HG02943 (cell line): ENCODE measurements at regions not wholly inside any gene's neighbourhood (a gene's known extent, or its start where the extent isn't known, plus 50 kb on each side); places are given as distances from the start of the nearest gene placed in this dataset.

Experiments
- ATAC-seq: cut with Tn5 transposase; IDR thresholded peaks from one replicate; pipeline ENCODE4 v1.9.1; 2021; ENCODE audit warnings: mild to moderate bottlenecking, low read depth, moderate library complexity; ENCODE audit not compliant: unreplicated experiment

DNA sequence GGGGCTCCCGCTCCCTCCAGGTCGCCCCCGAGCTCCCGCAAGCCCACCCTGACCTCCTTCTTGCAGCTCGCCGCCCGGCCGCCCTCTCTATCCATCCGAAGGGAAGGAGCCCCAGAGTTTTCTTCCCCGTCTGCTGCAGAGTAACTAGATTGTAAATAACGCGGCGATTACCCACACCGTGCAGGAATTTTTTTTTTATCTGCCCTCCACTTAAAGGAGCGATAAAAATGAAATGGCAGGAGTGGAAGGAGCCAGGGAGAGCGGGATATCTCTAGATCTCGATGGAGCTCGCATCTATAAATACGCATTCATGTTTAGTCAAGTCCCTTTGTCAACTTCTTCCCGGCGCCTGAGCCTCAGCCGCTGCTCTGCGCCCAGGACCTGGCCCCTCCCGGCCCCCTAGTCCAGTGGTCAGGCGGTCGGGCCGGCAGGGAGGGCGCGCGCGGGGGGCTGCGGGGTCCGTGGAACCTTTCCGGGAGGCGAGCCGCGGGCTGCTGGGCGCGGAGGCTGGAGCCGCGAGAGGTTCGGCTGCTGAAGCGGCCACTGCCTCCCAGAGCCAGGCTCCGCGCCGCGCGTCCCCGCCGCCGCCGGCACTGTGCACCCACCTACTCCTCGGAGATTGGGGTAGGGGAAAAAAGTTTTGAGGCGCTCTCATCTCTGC, 386.0 kb downstream of the BCAT1 start:
- ATAC-seq: no peak

GRCh38 chr12:24561882-24562770, 386.8 kb downstream of the BCAT1 start:
- ATAC-seq: no peak

- ATAC-seq: no peak
Measured at GRCh38 chr12:24561411-24561871, 387.5 kb downstream of the BCAT1 start.

- ATAC-seq: no peak
Measured at GRCh38 chr12:24560831-24561271, 388.1 kb downstream of the BCAT1 start.

DNA sequence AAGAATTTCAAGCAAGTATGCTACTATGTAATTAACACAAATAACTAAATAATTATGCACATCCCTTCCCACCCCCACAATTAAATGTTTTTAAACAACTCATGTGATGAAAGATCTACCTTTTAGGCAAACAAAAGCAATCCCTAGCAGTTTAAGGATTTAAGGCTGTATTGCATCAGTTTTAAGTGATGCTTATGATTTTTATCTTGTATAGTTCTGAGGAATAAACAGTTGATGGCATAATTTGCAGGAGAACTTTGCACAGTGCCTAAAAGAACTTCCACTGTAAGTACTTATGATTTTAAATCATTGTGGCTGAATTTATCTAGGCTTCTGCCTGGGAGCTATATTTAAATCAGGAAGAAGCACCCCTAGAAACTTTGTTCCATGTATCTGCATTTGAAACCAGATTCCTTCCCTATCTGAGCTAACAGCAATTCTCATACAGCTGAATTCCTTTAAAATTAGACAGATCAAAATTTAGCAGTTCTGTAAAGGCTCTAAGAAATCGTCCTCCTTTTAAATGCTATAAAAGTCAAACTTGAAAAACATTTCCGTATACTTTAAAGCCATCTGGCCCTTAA, 388.6 kb downstream of the BCAT1 start:
- no peak for ATAC-seq

GRCh38 chr12:24557738-24558137, 391.2 kb downstream of the BCAT1 start:
- no peak for ATAC-seq

DNA sequence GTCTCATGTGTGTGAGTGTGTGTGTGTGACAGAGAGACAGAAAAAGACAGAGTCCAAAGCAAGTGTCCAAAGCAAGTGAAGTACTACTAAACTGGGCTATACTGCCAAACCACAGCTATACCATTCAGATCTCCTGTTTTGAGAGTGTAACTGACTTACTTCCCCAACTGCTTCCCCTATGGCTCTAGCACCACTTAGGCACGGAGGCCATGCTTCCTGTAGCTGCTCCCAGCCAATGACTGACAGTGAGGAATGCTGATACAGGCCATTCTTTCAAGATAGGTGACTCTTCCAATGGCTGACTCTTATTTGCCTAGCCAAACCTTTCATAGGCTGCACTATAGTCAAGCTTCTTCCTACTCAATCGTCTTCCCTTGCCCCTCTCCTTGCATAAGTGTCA, 393.2 kb downstream of the BCAT1 start:
- no peak for ATAC-seq

DNA sequence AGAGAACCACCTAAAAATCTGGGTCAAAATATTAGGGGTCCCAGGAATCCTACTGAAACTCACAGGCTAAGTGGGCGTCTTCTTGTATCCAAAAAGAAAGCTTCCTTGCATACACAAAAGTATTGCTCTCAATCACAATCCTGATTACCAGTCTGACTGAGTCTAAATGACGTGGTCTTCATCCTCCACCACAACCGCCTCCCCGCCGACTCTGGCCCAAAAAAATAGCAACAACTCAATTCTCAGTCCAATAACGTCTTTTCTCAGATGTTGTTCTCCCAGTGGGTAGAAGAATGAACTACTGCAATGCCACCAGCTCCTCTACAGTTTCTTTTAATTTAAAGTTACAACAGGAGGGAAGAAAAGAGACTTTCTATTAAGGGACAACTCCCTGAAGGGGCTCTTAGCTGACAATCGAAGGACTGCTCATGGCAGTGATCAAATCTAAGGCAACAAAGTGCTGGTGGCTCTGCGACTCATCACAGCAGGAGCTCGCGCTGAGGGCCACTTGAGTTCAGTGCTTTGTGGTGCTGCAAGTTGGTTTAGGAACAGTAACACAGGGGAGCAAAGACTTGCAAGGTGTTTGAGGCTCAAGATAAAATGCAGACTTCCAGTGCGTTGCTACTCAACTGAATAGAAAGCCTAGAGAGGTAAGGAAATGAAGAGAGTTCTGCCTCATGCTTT, 394.1 kb downstream of the BCAT1 start:
- ATAC-seq: no peak

DNA sequence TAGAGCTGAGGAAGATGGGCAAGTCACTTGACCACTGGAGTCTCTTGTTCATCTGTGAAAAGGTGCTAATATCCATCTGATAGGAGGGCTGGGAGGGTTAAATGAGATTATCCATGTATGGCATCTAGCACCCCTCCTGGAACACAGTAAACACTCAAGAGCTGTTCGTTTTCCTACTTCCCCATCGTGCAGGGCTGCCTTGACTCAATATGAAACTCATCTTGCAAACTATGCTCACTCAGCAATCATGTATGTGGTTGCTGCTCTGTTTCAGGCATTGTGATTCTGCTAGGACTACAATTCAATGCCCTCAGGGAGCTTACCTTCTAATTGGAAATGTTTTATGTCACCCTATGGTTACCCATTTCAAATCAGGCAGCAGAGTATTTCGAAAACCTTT, 395.6 kb downstream of the BCAT1 start:
- no peak for ATAC-seq

DNA sequence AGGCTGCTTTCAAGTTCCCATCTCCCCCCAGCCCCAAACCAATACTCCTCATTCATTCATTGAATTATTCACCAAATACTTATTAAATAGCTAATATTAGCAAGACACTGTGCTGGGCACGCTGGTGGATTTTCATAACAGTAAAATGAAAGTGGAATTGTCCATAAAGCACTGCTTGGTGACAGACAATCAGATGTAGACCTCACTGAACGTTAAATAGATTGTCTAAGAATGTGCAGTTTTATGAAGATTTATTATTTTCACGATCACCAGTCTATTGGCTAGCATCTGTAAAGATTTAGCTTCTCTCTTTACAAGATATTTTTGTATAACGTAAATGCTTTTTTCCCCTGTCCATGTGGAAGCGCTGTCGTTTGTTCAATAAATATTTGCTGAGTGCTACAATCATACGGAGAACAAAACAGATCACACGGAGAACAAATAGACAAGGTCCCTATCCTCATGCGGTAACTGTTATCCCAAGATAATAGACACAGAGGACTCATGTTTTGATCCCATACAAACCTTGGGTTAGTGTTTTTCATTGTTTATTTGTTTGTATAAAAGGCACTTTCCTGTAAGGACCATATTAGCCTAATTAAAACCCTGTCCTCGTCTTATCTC, 397.6 kb downstream of the BCAT1 start:
- no peak for ATAC-seq

GRCh38 chr12:24550609-24551008, 398.3 kb downstream of the BCAT1 start:
- no peak for ATAC-seq

DNA sequence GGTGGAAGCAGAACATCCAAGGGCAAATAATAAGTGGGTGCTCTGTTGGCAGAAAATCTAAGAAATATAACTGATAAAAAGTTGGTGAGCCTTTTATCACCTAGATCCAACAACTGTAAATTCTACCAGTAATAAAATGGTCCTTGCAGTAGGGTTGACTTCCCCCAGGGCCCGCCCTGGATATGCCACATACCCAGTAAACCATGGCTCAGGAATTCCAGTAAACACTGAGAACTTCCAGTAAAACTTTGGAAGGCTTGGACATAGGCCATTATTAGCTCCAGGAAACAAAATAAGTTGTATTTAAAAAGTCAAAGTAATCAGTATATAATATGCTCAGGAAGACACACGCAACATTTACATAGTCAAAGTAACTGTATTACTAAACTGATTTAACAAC, 402.2 kb downstream of the BCAT1 start:
- ATAC-seq: no peak

DNA sequence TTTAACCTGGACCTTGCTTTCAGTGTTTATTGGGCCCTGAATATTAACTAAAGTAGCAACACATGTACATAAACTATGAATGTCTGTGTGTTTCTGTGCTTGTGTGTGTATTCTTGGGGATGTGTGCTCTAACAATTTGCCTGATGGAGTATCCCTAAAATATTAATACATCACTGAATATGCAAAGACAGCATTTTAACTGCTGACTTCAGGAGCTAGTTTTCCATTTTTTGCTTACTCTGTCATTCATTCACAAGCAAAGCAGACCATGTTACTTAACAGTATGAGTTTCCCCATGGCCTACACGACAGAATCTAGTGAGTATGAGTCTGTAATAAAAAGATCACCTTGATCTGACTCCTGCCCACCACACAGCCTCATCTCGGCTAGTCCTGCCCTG, 402.8 kb downstream of the BCAT1 start:
- ATAC-seq: no peak

- no peak for ATAC-seq
Measured at GRCh38 chr12:24544368-24544767, 404.5 kb downstream of the BCAT1 start.

DNA sequence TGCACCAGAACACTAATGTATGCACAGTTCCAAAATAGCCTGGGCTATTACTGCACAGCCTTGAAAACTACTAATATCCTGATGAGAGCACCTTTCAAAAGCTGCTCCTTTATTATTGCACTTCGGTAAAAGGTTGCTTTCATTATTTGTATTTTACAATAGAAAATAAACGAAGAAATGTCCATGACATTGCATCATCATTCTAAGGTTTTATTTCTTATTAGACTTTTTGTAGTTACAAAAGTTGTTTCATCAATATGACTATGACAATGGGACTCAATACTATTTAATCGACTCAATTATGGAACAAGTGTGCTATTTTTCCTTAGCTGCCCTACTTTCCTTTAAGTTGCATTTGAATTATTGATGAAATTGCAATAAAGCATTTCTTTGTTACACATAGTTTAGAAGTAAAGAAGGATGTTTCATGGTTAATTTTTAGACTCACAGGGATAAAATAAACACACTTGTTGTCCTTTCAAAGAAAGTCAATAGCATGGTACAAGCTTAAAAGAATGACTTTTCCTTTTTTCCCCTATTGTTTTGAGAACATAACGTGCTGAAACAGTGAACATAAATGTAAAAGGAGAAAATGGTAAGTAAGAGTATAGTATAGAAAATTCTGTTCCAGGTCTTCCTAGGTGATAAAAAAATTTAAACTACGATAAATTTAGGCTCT, 407.6 kb downstream of the BCAT1 start:
- ATAC-seq: no peak

DNA sequence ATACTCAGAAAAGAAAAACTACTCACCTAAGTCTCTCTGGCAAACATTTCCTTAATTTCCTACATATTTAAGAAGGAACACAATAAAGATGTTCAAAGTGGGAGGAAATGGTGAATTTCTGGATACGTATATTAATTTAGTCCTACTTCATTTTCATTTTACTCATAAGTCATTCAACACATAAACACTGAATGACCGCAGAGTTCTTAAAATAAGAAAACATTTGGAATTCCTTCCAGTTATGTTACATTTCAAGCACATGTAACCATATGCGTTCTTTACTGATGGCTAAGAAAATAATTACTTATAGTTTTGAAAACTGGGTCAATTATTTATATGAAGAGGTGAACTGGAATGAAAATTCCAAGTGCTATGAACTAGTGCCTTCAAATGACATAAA, 409.3 kb downstream of the BCAT1 start:
- ATAC-seq: no peak

DNA sequence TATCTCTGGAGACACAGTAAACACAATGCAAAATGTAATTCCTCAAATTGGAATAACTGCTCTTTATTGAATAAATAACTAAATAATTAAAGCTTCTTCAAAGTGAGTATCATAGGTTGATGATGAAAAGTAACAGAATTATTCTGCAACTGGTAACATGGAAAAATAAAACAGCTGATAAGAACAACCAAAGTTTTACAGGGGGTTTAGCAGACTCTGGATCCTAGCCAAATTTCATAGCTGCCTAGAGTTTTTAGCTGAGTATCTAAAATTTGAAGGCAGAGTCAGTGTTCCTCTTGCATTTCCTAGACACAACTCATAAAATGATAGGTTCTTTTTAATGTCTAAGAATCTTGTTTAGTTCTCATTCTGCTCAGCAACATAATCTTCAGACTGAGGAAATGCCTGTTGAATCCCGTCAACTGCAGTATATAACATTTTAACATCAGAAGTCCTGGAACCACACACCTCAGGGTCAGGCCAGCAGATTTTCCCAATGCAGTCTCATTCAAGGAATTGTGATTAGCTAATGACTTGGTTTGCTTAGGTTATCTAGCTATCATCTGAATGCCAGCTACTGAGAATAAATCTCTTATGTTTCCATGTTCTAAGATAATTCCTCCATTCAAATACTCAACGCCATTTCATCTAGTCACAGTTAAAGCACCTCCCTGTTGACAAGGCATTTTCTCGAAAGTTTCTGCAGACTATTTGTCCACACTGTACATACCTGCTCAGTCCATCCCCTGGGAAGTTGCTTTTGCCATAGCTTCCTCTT, 411.6 kb downstream of the BCAT1 start:
- ATAC-seq: no peak

DNA sequence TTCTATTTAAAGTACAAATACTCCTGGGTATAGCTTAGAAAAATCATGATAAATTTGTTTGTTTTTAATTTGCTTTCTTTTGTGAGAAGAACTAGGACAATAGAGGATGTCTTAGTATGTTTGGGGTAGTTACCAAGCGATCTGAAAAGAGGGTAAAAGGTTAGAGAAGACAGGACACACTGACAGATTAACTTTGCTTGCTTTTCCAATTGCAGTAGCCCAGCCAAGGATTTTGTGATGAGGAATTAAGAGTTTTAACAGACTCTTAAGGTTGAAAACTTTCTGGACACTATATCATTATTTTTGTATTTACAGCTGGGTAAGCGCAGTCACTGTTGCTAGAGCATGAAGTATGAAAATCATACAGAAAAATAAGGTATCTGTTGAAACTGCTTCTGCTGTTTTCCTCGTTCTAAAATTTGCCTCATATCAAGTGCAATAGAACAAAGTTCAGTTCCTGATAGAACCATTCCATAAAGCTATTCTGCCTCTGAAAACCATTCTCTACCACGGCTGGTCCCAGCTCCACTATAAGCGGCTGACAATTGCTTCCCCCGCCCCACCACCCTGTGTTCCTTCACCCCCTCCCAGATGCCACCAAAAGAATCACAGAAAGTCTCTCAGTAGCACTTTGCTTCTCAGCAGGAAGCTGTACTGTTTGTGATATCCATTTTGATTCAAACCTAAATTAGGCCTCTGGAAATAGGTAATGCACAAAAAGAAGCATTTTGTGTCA, 413.4 kb downstream of the BCAT1 start:
- no peak for ATAC-seq
